Large intestine (tissue), 3 donors: ENCODE measurements at regions not wholly inside any gene's neighbourhood (a gene's known extent, or its start where the extent isn't known, plus 50 kb on each side); places are given as distances from the start of the nearest gene placed in this dataset.

Experiments
- DNase-seq, 2 donors: peaks; one replicate each; pipeline versions ENCODE4 v3.0.0 to v3.0.0-alpha.2; 2013
- H3K27ac ChIP-seq: one replicate; pipeline ENCODE4 v1.5.1; 2013; ENCODE audit warnings: low read length
- H3K27me3 ChIP-seq: 2 replicates; pipeline ENCODE4 v1.6.1; 2013; ENCODE audit warnings: low read length; ENCODE audit not compliant: control insufficient read depth, insufficient read depth
- H3K36me3 ChIP-seq: 2 replicates; pipeline ENCODE4 v1.6.1; 2013; ENCODE audit warnings: low read length; ENCODE audit not compliant: control insufficient read depth, insufficient read depth
- H3K4me1 ChIP-seq: one replicate; pipeline ENCODE4 v1.6.1; 2013; ENCODE audit warnings: low read length; ENCODE audit not compliant: control insufficient read depth, insufficient read depth
- H3K4me3 ChIP-seq: one replicate; pipeline ENCODE4 v1.5.1; 2013; ENCODE audit warnings: low read length
- H3K9me3 ChIP-seq: one replicate; pipeline ENCODE4 v1.6.1; 2013; ENCODE audit warnings: mild to moderate bottlenecking, low read depth, low read length, moderate library complexity; ENCODE audit not compliant: control insufficient read depth
- whole genome bisulfite sequencing: methylation state at CpG from one replicate; pipeline ENCODE4 v1.1.5; 2013; ENCODE audit warnings: low lambda C conversion rate; ENCODE audit not compliant: insufficient coverage; 5-methylcytosine and 5-hydroxymethylcytosine counted together

DNA sequence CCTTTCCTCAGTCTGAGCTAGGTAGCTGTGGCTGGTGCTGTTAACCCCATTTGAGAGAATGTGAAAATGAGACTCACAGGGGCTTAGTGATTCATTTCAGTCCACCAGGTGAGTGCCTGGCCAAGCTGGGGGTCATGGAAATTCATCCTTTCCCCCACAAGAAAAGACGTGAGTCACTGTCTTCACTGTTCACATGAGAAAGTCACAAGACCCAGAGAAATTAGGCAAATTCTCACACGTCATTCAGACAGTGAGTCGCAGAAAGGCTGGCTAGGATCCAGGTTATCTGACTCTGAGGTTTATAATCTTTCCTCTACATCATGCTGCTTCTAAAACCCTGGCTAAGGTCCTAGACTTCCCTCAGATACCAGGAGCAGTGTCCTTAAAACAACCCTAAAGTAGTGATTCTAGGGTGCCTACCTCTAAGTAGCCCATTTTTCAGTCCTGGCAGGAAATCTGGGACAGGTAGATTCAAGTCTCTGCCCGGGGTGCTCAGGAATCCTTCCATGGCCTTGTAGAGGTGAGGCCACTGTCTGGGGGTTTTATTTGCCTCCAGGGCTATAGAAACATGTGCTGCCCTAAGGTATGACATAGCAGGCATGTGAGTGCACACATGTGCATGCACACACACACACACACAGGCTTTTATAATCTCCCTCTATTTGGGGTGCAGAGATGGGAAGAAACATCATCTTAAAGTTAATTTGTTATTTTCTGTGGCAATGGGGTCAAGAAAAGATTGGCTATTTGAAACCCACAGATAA lies 427.9 kb upstream of the CELF2 start:
- no CpG with 5 or more reads among the region's 4 CpGs for WGBS
- no peak overlapping the region for H3K27ac ChIP-seq
- no peaks in the 10 kb centered on the region for H3K36me3 ChIP-seq
- no peaks in the 10 kb centered on the region for H3K4me1 ChIP-seq
- no peaks in the 10 kb centered on the region for H3K9me3 ChIP-seq
- no peak overlapping the region for H3K4me3 ChIP-seq
- no peak for DNase-seq
- no peaks in the 10 kb centered on the region for H3K27me3 ChIP-seq

DNA sequence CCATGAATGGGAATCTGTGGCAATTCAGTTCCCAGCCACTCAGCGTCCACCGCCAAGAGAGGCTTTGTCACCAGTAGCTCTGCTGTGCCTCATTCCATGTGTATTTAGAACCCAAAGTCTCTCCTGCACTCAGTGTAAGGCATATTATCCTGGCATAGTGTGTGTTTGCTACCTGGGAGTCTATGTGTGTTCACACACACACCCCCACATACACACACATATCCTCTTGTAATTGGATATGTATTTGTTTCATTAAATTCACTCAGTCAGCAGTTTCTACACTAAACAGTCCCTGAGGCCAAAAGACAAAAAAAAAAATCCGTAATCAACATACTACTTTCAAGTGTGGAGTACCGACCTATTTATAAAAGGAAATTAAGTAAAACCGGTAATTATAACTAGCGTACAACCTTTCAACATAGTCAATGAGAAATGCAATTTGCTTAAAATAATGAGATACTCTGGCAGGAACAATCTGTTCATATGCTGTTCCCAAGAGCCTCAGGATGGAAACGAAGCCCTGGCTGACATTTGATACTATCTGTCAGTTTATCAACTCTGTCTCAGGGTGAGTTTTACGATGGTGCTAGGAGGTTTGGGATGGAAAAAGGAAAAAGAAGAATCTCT lies 425.8 kb upstream of the CELF2 start:
- no peak overlapping the region for H3K4me3 ChIP-seq
- no peaks in the 10 kb centered on the region for H3K9me3 ChIP-seq
- H3K27me3 ChIP-seq: no peaks in the 10 kb centered on the region
- no peak for DNase-seq
- no peaks in the 10 kb centered on the region for H3K36me3 ChIP-seq
- 49% methylated on average over 3 of the region's 8 CpGs for WGBS
- no peak overlapping the region for H3K27ac ChIP-seq
- no peaks in the 10 kb centered on the region for H3K4me1 ChIP-seq

DNA sequence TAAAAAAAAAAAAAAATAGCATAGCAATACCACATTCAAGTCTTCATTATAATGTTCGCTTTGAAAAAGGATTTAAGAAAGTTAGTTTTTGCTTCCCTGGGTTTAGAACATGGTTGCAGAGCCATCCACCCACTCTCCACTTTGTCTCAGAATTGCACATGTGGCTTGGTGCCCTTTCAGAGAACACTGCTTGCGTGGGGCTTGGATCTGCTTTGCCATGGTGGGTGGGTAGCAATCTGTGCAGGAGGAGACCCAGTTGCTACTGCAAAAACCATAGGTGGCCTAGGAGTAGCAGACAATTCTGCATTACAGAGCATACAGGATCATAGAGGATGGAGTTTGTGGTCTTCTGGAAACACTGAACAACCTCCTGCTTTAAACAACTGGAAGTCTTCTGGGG lies 421.4 kb upstream of the CELF2 start:
- no CpG with 5 or more reads among the region's 2 CpGs for WGBS
- H3K9me3 ChIP-seq: no peaks in the 10 kb centered on the region

DNA sequence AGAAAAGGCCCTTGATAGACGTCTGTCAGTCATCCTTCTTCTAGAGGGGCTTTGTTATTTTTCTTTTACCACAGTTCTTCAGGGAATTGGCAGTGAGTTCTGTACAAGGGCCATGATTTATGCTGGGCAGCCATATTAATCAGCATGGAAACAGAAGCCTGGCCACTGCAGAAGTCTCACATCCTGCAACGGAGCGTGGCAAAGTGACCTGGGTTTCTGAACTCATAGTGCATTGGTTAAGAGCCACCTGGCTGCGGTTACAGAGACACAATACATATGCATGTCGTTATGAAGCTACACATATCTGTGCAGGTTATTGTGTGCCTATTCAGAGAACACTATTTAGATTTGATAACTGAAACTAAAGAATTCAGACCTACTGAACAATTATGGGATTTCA lies 419.4 kb upstream of the CELF2 start:
- Histone ChIP-seq H3K27ac (no peak overlapping the region), H3K9me3 (no peaks in the 10 kb centered on the region), H3K4me3 (no peak overlapping the region), H3K4me1 (no peaks in the 10 kb centered on the region), H3K36me3 (no peaks in the 10 kb centered on the region), H3K27me3 (no peaks in the 10 kb centered on the region)
- DNase-seq: no peak
- WGBS: no CpG with 5 or more reads among the region's 5 CpGs

More for the DNA sequence above, 421.4 kb upstream of the CELF2 start:
- no peaks in the 10 kb centered on the region for H3K36me3 ChIP-seq
- no peaks in the 10 kb centered on the region for H3K4me1 ChIP-seq
- no peak for DNase-seq
- no peaks in the 10 kb centered on the region for H3K27me3 ChIP-seq
- H3K27ac ChIP-seq: no peak overlapping the region
- no peak overlapping the region for H3K4me3 ChIP-seq

DNA sequence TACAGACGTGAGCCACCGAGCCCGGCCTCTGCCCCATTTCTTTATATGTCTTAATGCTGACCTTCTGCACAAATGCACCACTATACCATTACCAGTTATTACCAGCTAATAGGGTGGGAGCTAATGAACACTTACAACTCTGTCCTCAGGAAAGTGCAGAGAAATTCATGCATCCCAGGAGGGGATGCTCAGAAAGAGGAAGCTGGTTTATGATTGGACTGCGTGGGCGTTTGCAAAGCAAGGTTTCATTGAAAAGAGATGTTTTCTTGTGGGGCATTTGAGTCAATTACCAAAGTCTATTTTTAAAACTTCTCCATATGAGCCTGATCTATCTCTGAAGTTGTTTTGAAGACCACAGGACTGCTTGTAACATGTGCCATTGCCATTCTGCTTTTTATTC lies 417.7 kb upstream of the CELF2 start:
- DNase-seq: no peak
- no peaks in the 10 kb centered on the region for H3K36me3 ChIP-seq
- no peaks in the 10 kb centered on the region for H3K4me1 ChIP-seq
- H3K9me3 ChIP-seq: no peaks in the 10 kb centered on the region
- no peaks in the 10 kb centered on the region for H3K27me3 ChIP-seq
- no peak overlapping the region for H3K27ac ChIP-seq
- H3K4me3 ChIP-seq: no peak overlapping the region
- no CpG with 5 or more reads among the region's 5 CpGs for WGBS

DNA sequence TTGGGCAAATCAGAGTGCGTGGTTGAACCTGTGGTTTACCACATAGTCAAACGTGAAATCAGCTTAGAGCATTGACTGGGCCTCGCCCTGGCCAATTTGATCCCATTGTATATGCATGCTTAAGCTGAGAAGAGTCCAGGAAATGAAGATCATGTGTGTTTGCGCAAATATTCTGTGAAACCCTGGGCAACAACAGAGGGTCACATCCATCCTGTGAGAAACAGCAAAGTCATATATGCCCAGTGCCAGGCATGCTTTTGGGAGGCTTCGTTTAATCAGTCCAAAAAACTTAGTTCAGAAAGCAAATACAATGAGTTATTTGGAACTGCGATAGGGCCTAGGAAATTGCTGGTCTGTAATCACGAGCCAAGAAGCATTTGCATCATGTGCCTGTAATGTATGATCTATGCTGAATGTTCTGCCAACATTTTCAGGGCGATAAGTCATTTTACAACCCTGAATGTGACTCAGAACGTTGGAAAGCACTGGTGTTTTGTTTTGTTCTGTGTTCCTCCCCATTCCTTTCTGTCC lies 412.1 kb upstream of the CELF2 start:
- Histone ChIP-seq H3K4me3 (no peak overlapping the region), H3K27me3 (no peaks in the 10 kb centered on the region), H3K9me3 (no peaks in the 10 kb centered on the region), H3K36me3 (no peaks in the 10 kb centered on the region), H3K27ac (no peak overlapping the region), H3K4me1 (no peaks in the 10 kb centered on the region)
- 67% methylated on average over 1 of the region's 9 CpGs for WGBS
- peak in 1 of 2 donors; percentile 3 for DNase-seq

DNA sequence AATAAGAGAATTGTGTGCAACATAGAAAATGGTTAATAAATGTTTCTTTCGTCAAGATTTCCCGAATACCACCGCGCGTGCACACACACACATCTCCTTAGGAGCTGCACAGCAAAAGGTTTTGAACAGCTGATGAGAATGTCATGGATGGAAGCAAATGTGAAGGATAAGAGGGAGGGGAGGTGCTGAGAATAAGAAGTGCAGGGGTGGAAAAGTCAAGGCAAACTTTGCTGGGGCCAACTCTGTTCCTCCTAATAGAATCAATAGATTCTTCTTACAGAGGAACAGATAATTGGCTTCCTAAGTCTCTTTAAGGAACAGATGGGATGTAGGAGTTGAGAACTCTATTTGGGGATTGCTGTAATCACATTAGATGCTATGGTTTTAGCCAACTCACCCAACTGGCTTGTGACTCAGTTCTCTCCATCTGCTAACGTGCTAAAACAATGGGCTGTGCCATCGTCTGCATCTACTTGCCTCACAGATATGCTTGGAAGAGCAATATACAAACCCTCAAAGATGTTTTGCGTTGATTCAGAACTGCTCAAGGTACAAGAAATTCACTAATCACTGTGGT lies 408.2 kb upstream of the CELF2 start:
- H3K36me3 ChIP-seq: no peaks in the 10 kb centered on the region
- H3K9me3 ChIP-seq: no peaks in the 10 kb centered on the region
- H3K4me1 ChIP-seq: no peaks in the 10 kb centered on the region
- 96% methylated on average over 4 of the region's 8 CpGs for WGBS
- H3K4me3 ChIP-seq: no peak overlapping the region
- no peaks in the 10 kb centered on the region for H3K27me3 ChIP-seq
- DNase-seq: no peak
- H3K27ac ChIP-seq: no peak overlapping the region

DNA sequence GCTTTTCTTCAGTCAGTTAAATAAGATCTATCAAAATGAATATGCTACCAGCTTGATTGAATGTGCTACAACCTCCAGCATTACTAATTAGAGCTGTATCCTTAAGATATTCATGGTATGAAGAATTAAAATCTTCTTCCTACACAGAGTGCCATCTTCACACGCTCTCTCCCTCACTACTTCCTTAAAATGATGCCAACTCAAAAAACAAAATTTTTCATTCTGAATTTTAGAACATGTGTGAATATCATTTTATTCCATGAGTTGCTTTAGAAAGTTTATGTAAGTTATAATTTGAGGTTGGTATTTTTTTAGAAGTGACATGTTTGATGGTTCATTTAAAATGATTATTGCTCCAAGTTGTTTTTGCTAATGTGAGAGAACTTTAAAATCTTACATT lies 407.5 kb upstream of the CELF2 start:
- no peak overlapping the region for H3K4me3 ChIP-seq
- H3K36me3 ChIP-seq: no peaks in the 10 kb centered on the region
- H3K27me3 ChIP-seq: no peaks in the 10 kb centered on the region
- no peak for DNase-seq
- H3K27ac ChIP-seq: no peak overlapping the region
- no CpG with 5 or more reads among the region's 1 CpG for WGBS
- no peaks in the 10 kb centered on the region for H3K4me1 ChIP-seq
- no peaks in the 10 kb centered on the region for H3K9me3 ChIP-seq

DNA sequence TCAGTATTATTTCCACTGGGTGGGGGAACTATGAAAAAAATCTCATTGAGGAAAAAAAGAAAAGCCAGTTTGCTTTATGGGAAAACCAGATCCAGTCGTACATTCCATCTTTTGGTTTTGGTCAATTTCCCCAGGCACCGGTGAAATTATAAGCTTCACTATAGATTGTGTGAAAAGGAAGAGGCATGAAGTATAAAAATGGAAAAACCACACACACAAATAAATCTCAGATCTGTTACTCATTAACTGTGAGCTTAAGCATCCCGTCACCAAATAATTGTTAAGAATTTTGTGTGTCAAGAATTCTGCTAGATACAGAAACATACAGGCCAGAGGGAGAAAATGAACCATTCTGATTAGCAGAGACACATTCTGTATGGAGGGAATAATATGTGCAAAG lies 405.5 kb upstream of the CELF2 start:
- DNase-seq: no peak
- H3K27ac ChIP-seq: no peak overlapping the region
- no peaks in the 10 kb centered on the region for H3K9me3 ChIP-seq
- no peaks in the 10 kb centered on the region for H3K36me3 ChIP-seq
- H3K27me3 ChIP-seq: no peaks in the 10 kb centered on the region
- WGBS: 60% methylated on average over 1 of the region's 3 CpGs
- H3K4me1 ChIP-seq: no peaks in the 10 kb centered on the region
- H3K4me3 ChIP-seq: no peak overlapping the region

DNA sequence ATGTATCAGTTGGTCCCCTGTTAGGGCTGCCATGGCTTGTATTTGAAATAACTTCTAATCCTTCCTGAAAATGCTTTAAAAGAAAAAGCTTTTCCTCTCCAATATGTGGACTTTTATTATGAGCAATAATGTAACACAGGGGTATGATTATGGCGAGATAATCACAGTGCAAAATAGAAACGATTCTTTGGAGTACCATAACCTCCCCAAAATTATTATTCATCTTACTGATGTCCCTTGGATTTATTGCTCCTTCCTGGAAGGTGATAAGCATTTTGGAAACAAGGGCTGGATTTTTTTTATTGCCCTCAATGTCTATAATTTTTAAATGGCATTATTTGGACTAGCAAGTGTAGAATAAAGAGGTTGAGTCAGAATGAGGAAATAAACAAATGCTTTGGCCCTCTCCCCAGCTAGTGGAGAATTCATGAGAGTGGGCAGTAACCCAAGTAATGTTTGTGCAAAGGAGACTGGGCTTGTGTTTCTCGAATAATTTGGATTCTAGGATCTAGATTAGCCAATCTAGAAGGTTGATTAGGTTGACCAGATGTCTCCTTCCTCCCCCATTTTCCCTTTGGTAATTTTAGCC lies 403.9 kb upstream of the CELF2 start:
- Histone ChIP-seq H3K9me3 (no peaks in the 10 kb centered on the region), H3K27me3 (no peaks in the 10 kb centered on the region), H3K27ac (no peak overlapping the region), H3K4me3 (no peak overlapping the region), H3K4me1 (no peaks in the 10 kb centered on the region), H3K36me3 (no peaks in the 10 kb centered on the region)
- DNase-seq: no peak
- no CpG with 5 or more reads among the region's 3 CpGs for WGBS
